Activated naive CD8-positive, alpha-beta T cell treated with anti-CD3 and anti-CD28 coated beads, Interleukin-2, amount 10 ng/mL, durations not matched to agents 7 days and 5 days (primary cell): ENCODE measurements at regions not wholly inside any gene's neighbourhood (a gene's known extent, or its start where the extent isn't known, plus 50 kb on each side); places are given as distances from the start of the nearest gene placed in this dataset.

Experiments
- ATAC-seq: fragments of 150-1000 bp; cut with Tn5 transposase; one replicate; pipeline ENCODE4 v1.10.0; 2021; ENCODE audit warnings: low read depth, moderate library complexity
- POLR2A ChIA-PET: fragments of 350-600 bp; sonication (Branson Sonifier 250); formaldehyde crosslinking; loops from one replicate; lab custom pipeline; 2021; ENCODE audit warnings: antibody characterized with exemption; lab: Charles Lee
- DNase-seq: peaks from one replicate; pipeline ENCODE4 v3.0.0; 2021
- H3K27ac Mint-ChIP-seq: one replicate; pipeline ENCODE4 v1.8.0; 2022; ENCODE audit warnings: mild to moderate bottlenecking, mixed read lengths
- H3K27me3 Mint-ChIP-seq: one replicate; pipeline ENCODE4 v1.8.0; 2022; ENCODE audit warnings: mild to moderate bottlenecking, moderate library complexity, mixed read lengths
- H3K36me3 Mint-ChIP-seq: one replicate; pipeline ENCODE4 v1.8.0; 2021; ENCODE audit warnings: mild to moderate bottlenecking, mixed read lengths
- H3K4me1 Mint-ChIP-seq: one replicate; pipeline ENCODE4 v1.8.0; 2021; ENCODE audit warnings: mixed read lengths
- H3K4me3 Mint-ChIP-seq: one replicate; pipeline ENCODE4 v1.8.0; 2022; ENCODE audit warnings: mild to moderate bottlenecking, moderate library complexity, mixed read lengths
- H3K9me3 Mint-ChIP-seq: one replicate; pipeline ENCODE4 v1.8.0; 2021; ENCODE audit warnings: mixed read lengths

GRCh38 chr20:51098284-51098810 is 75.4 kb upstream of the KCNG1 start:
- no peaks in the 10 kb centered on the region for H3K9me3 Mint-ChIP-seq
- no peak overlapping the region for H3K4me3 Mint-ChIP-seq
- H3K27ac Mint-ChIP-seq, result no peak overlapping the region
- no peaks in the 10 kb centered on the region for H3K4me1 Mint-ChIP-seq
- peaks cover 24% of the 10 kb centered on the region for H3K27me3 Mint-ChIP-seq
- ATAC-seq, result no peak
- no peak for DNase-seq
- POLR2A ChIA-PET, result no interaction called here
- H3K36me3 Mint-ChIP-seq, result no peaks in the 10 kb centered on the region

- DNase-seq (no peak), ATAC-seq (no peak)
- POLR2A ChIA-PET, result no interaction called here
- peaks cover 33% of the 10 kb centered on the region for H3K27me3 Mint-ChIP-seq
- H3K36me3 Mint-ChIP-seq, result no peaks in the 10 kb centered on the region
- H3K4me3 Mint-ChIP-seq, result no peak overlapping the region
- no peak overlapping the region for H3K27ac Mint-ChIP-seq
- peaks cover under 1% of the 10 kb centered on the region for H3K4me1 Mint-ChIP-seq
- no peaks in the 10 kb centered on the region for H3K9me3 Mint-ChIP-seq
Measured at GRCh38 chr20:51097351-51098120, 74.6 kb upstream of the KCNG1 start.

GRCh38 chr20:51096582-51097267 is 73.8 kb upstream of the KCNG1 start:
- no peaks in the 10 kb centered on the region for H3K9me3 Mint-ChIP-seq
- H3K27me3 Mint-ChIP-seq, result peaks cover 40% of the 10 kb centered on the region
- POLR2A ChIA-PET, result no interaction called here

GRCh38 chr20:51095633-51096521 is 73.0 kb upstream of the KCNG1 start:
- Mint-ChIP-seq H3K27ac (no peak overlapping the region), H3K4me3 (no peak overlapping the region), H3K27me3 (peaks cover 47% of the 10 kb centered on the region), H3K4me1 (peaks cover 3% of the 10 kb centered on the region), H3K9me3 (no peaks in the 10 kb centered on the region), H3K36me3 (no peaks in the 10 kb centered on the region)
- POLR2A ChIA-PET, result no interaction called here
- no peak for ATAC-seq
- no peak for DNase-seq

More at GRCh38 chr20:51096582-51097267, 73.8 kb upstream of the KCNG1 start:
- Mint-ChIP-seq H3K4me3 (no peak overlapping the region), H3K36me3 (no peaks in the 10 kb centered on the region), H3K4me1 (peaks cover 3% of the 10 kb centered on the region), H3K27ac (no peak overlapping the region)
- no peak for ATAC-seq
- no peak for DNase-seq

GRCh38 chr20:51094221-51094620 is 71.3 kb upstream of the KCNG1 start:
- ATAC-seq (no peak), DNase-seq (no peak)
- H3K9me3 Mint-ChIP-seq, result no peaks in the 10 kb centered on the region
- H3K27me3 Mint-ChIP-seq, result peaks cover 46% of the 10 kb centered on the region
- H3K4me3 Mint-ChIP-seq, result no peak overlapping the region
- no peaks in the 10 kb centered on the region for H3K36me3 Mint-ChIP-seq
- no peak overlapping the region for H3K27ac Mint-ChIP-seq
- POLR2A ChIA-PET, result no interaction called here
- H3K4me1 Mint-ChIP-seq, result peaks cover 3% of the 10 kb centered on the region

GRCh38 chr20:51093240-51093763 is 70.4 kb upstream of the KCNG1 start:
- POLR2A ChIA-PET, result no interaction called here
- DNase-seq (no peak), ATAC-seq (no peak)
- Mint-ChIP-seq H3K27ac (no peak overlapping the region), H3K36me3 (no peaks in the 10 kb centered on the region), H3K4me3 (no peak overlapping the region), H3K9me3 (no peaks in the 10 kb centered on the region), H3K4me1 (peaks cover 3% of the 10 kb centered on the region), H3K27me3 (peaks cover 44% of the 10 kb centered on the region)

GRCh38 chr20:51092338-51092737 is 69.4 kb upstream of the KCNG1 start:
- H3K27me3 Mint-ChIP-seq, result peaks cover 44% of the 10 kb centered on the region
- DNase-seq, result no peak
- H3K36me3 Mint-ChIP-seq, result no peaks in the 10 kb centered on the region
- no peak overlapping the region for H3K27ac Mint-ChIP-seq
- H3K4me1 Mint-ChIP-seq, result peaks cover 3% of the 10 kb centered on the region
- H3K4me3 Mint-ChIP-seq, result no peak overlapping the region
- ATAC-seq, result no peak
- POLR2A ChIA-PET, result no interaction called here
- H3K9me3 Mint-ChIP-seq, result no peaks in the 10 kb centered on the region

- ATAC-seq (no peak), DNase-seq (no peak)
- Mint-ChIP-seq H3K9me3 (no peaks in the 10 kb centered on the region), H3K27me3 (peaks cover 42% of the 10 kb centered on the region), H3K4me1 (peaks cover 3% of the 10 kb centered on the region), H3K36me3 (no peaks in the 10 kb centered on the region), H3K27ac (no peak overlapping the region), H3K4me3 (no peak overlapping the region)
- POLR2A ChIA-PET, result no interaction called here
Measured at GRCh38 chr20:51091406-51092195, 68.7 kb upstream of the KCNG1 start.

GRCh38 chr20:51089840-51090239 is 66.9 kb upstream of the KCNG1 start:
- POLR2A ChIA-PET, result no interaction called here

GRCh38 chr20:51089272-51089781 is 66.4 kb upstream of the KCNG1 start:
- POLR2A ChIA-PET, result no interaction called here
- Mint-ChIP-seq H3K4me3 (no peak overlapping the region), H3K36me3 (no peaks in the 10 kb centered on the region), H3K27me3 (peaks cover 37% of the 10 kb centered on the region), H3K9me3 (no peaks in the 10 kb centered on the region), H3K4me1 (peaks cover 3% of the 10 kb centered on the region), H3K27ac (no peak overlapping the region)
- no peak for DNase-seq
- ATAC-seq, result no peak

More at GRCh38 chr20:51089840-51090239, 66.9 kb upstream of the KCNG1 start:
- ATAC-seq (no peak), DNase-seq (no peak)
- Mint-ChIP-seq H3K4me1 (peaks cover 3% of the 10 kb centered on the region), H3K36me3 (no peaks in the 10 kb centered on the region), H3K27me3 (peaks cover 35% of the 10 kb centered on the region), H3K27ac (no peak overlapping the region), H3K4me3 (no peak overlapping the region), H3K9me3 (no peaks in the 10 kb centered on the region)

- no peaks in the 10 kb centered on the region for H3K9me3 Mint-ChIP-seq
- no peaks in the 10 kb centered on the region for H3K36me3 Mint-ChIP-seq
- peaks cover 2% of the 10 kb centered on the region for H3K4me1 Mint-ChIP-seq
- no peak overlapping the region for H3K27ac Mint-ChIP-seq
- DNase-seq (no peak), ATAC-seq (no peak)
- peaks cover 31% of the 10 kb centered on the region for H3K27me3 Mint-ChIP-seq
- POLR2A ChIA-PET, result no interaction called here
- no peak overlapping the region for H3K4me3 Mint-ChIP-seq
Measured at GRCh38 chr20:51087266-51087665, 64.4 kb upstream of the KCNG1 start.

GRCh38 chr20:51085769-51086168 is 62.9 kb upstream of the KCNG1 start:
- H3K27ac Mint-ChIP-seq, result no peak overlapping the region
- DNase-seq (no peak), ATAC-seq (no peak)
- no peaks in the 10 kb centered on the region for H3K36me3 Mint-ChIP-seq
- no peaks in the 10 kb centered on the region for H3K9me3 Mint-ChIP-seq
- H3K4me1 Mint-ChIP-seq, result peaks cover 2% of the 10 kb centered on the region
- POLR2A ChIA-PET, result interaction anchor here (0.7 kb wide), 1 partner anchor 58 kb away, joined by 3 read pairs; no protein-coding TSS in a partner anchor
- H3K27me3 Mint-ChIP-seq, result peaks cover 19% of the 10 kb centered on the region
- no peak overlapping the region for H3K4me3 Mint-ChIP-seq
